Hepatocyte (in vitro differentiated cells): ENCODE measurements at regions not wholly inside any gene's neighbourhood (a gene's known extent, or its start where the extent isn't known, plus 50 kb on each side); places are given as distances from the start of the nearest gene placed in this dataset.

Source experiments
- EZH2phosphoT487 ChIP-seq: fragments of 200-600 bp; sonication (generic); IDR thresholded peaks from one replicate; pipeline ENCODE4 v1.6.1; 2018; ENCODE audit warnings: antibody characterized with exemption, mild to moderate bottlenecking, low read depth, moderate library complexity; ENCODE audit not compliant: unreplicated experiment, severe bottlenecking
- TF ChIP-seq, protein P1 (sequence below): fragments of 200-600 bp; sonication (generic); IDR thresholded peaks from 2 replicates; pipeline ENCODE4 v1.5.1; 2016; ENCODE audit warnings: antibody characterized with exemption, mild to moderate bottlenecking; ENCODE audit not compliant: poor library complexity

DNA sequence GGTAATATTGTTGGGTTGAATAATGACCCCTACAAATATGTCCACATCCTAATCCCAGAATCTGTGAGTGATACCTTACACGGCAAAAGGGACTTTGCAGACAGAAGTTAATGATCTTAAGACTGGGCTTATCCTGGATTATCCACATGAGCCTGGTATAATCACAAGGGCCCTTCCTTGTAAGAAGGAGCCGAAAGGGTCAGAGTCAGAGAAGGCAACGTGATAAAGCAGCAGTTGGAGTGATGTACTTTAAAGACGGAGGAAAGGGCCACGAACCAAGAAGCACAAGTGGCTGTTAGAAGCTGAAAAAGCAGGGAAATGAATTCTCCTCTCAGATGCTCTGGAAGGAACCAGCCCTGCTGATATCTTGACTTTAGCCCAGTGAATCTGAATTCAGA is 137.8 kb downstream of the UTP18 start:
- TF ChIP-seq, protein P1, sequence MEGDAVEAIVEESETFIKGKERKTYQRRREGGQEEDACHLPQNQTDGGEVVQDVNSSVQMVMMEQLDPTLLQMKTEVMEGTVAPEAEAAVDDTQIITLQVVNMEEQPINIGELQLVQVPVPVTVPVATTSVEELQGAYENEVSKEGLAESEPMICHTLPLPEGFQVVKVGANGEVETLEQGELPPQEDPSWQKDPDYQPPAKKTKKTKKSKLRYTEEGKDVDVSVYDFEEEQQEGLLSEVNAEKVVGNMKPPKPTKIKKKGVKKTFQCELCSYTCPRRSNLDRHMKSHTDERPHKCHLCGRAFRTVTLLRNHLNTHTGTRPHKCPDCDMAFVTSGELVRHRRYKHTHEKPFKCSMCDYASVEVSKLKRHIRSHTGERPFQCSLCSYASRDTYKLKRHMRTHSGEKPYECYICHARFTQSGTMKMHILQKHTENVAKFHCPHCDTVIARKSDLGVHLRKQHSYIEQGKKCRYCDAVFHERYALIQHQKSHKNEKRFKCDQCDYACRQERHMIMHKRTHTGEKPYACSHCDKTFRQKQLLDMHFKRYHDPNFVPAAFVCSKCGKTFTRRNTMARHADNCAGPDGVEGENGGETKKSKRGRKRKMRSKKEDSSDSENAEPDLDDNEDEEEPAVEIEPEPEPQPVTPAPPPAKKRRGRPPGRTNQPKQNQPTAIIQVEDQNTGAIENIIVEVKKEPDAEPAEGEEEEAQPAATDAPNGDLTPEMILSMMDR = no peak
- TF ChIP-seq EZH2phosphoT487 = no peak
